GM21390 (cell line): ENCODE measurements at regions not wholly inside any gene's neighbourhood (a gene's known extent, or its start where the extent isn't known, plus 50 kb on each side); places are given as distances from the start of the nearest gene placed in this dataset.

ENCODE experiments used
- ATAC-seq: cut with Tn5 transposase; IDR thresholded peaks from one replicate; pipeline ENCODE4 v1.9.1; 2021; ENCODE audit not compliant: unreplicated experiment

GRCh38 chr5:4053136-4053535 is 457.5 kb downstream of the IRX1 start:
- no peak for ATAC-seq

GRCh38 chr5:4054092-4054491 is 458.5 kb downstream of the IRX1 start:
- ATAC-seq: no peak

GRCh38 chr5:4058899-4059298 is 463.3 kb downstream of the IRX1 start:
- ATAC-seq: no peak

- no peak for ATAC-seq
Observed at GRCh38 chr5:4065472-4066320, 470.1 kb downstream of the IRX1 start.

- ATAC-seq: no peak
Observed at GRCh38 chr5:4068171-4068570, 472.5 kb downstream of the IRX1 start.

GRCh38 chr5:4078544-4078943 is 482.9 kb downstream of the IRX1 start:
- no peak for ATAC-seq

GRCh38 chr5:4079831-4080230 is 484.2 kb downstream of the IRX1 start:
- no peak for ATAC-seq

- no peak for ATAC-seq
Observed at GRCh38 chr5:4080370-4080769, 484.7 kb downstream of the IRX1 start.

- no peak for ATAC-seq
Observed at GRCh38 chr5:4081059-4081458, 485.4 kb downstream of the IRX1 start.

- ATAC-seq: no peak
Observed at GRCh38 chr5:4081466-4081865, 485.8 kb downstream of the IRX1 start.

- no peak for ATAC-seq
Observed at GRCh38 chr5:4082966-4083564, 487.4 kb downstream of the IRX1 start.

- no peak for ATAC-seq
Observed at GRCh38 chr5:4083591-4084337, 488.1 kb downstream of the IRX1 start.

- no peak for ATAC-seq
Observed at GRCh38 chr5:4086081-4086480, 490.4 kb downstream of the IRX1 start.

GRCh38 chr5:4087110-4087509 is 491.5 kb downstream of the IRX1 start:
- ATAC-seq: no peak

- ATAC-seq: no peak
Observed at GRCh38 chr5:4089087-4089486, 493.5 kb downstream of the IRX1 start.

- ATAC-seq: no peak
Observed at GRCh38 chr5:4093236-4093635, 497.6 kb downstream of the IRX1 start.

GRCh38 chr5:4093970-4094369 is 498.3 kb downstream of the IRX1 start:
- ATAC-seq: no peak

- ATAC-seq: no peak
Observed at GRCh38 chr5:4095918-4096630, 500.4 kb downstream of the IRX1 start.

- ATAC-seq: no peak
Observed at GRCh38 chr5:4097199-4097598, 501.6 kb downstream of the IRX1 start.

GRCh38 chr5:4098226-4098625 is 502.6 kb downstream of the IRX1 start:
- ATAC-seq: no peak

- no peak for ATAC-seq
Observed at GRCh38 chr5:4099386-4099785, 503.8 kb downstream of the IRX1 start.
